Activated CD4-positive, CD25-positive, alpha-beta regulatory T cell treated with anti-CD3 and anti-CD28 coated beads, Interleukin-2, amount 50 U/mL, for 16 hours (primary cell): ENCODE measurements at regions not wholly inside any gene's neighbourhood (a gene's known extent, or its start where the extent isn't known, plus 50 kb on each side); places are given as distances from the start of the nearest gene placed in this dataset.
"Not testable (repeated sequence)": the region's sequence is repeated elsewhere in the genome, so short reads cannot be mapped to it uniquely, and the experiment has no call there.

Source experiments
- DNase-seq: peaks from one replicate; pipeline ENCODE4 v3.0.0-alpha.2; 2020; ENCODE audit warnings: low read depth, low spot score

- not testable (repeated sequence) for DNase-seq
Observed at GRCh38 chr15:69708436-69709122, 256.0 kb downstream of the RPLP1 start.

GRCh38 chr15:69712991-69713390, 260.4 kb downstream of the RPLP1 start:
- DNase-seq, result no peak

GRCh38 chr15:69713726-69714559, 261.3 kb downstream of the RPLP1 start:
- DNase-seq, result peak; percentile 31

- DNase-seq, result no peak
Observed at GRCh38 chr15:69715210-69715609, 262.6 kb downstream of the RPLP1 start.

- DNase-seq, result no peak
Observed at GRCh38 chr15:69718436-69718835, 265.8 kb downstream of the RPLP1 start.

GRCh38 chr15:69718916-69719315, 266.3 kb downstream of the RPLP1 start:
- DNase-seq, result no peak

GRCh38 chr15:69719527-69720240, 267.1 kb downstream of the RPLP1 start:
- no peak for DNase-seq

- no peak for DNase-seq
Observed at GRCh38 chr15:69720536-69720935, 267.9 kb downstream of the RPLP1 start.

GRCh38 chr15:69722924-69723323, 270.3 kb downstream of the RPLP1 start:
- no peak for DNase-seq

GRCh38 chr15:69723404-69724096, 270.9 kb downstream of the RPLP1 start:
- DNase-seq, result no peak

GRCh38 chr15:69724333-69724732, 271.7 kb downstream of the RPLP1 start:
- DNase-seq, result no peak

GRCh38 chr15:69725275-69725674, 272.7 kb downstream of the RPLP1 start:
- DNase-seq, result no peak

GRCh38 chr15:69725957-69726356, 273.3 kb downstream of the RPLP1 start:
- DNase-seq, result no peak

GRCh38 chr15:69727121-69727924, 274.7 kb downstream of the RPLP1 start:
- no peak for DNase-seq

GRCh38 chr15:69729167-69729748, 276.6 kb downstream of the RPLP1 start:
- DNase-seq, result peak; percentile 52

- DNase-seq, result no peak
Observed at GRCh38 chr15:69730281-69731080, 277.9 kb downstream of the RPLP1 start.

- DNase-seq, result no peak
Observed at GRCh38 chr15:69731081-69731330, 278.4 kb downstream of the RPLP1 start.

- DNase-seq, result no peak
Observed at GRCh38 chr15:69731581-69731980, 279.0 kb downstream of the RPLP1 start.

GRCh38 chr15:69732133-69732532, 279.5 kb downstream of the RPLP1 start:
- DNase-seq, result no peak

- no peak for DNase-seq
Observed at GRCh38 chr15:69734699-69735098, 282.1 kb downstream of the RPLP1 start.
